Activated CD8-positive, alpha-beta memory T cell treated with anti-CD3 and anti-CD28 coated beads for 4 hours (primary cell): ENCODE measurements at regions not wholly inside any gene's neighbourhood (a gene's known extent, or its start where the extent isn't known, plus 50 kb on each side); places are given as distances from the start of the nearest gene placed in this dataset.
A peak's percentile ranks its signal among the peaks of the same experiment; 100 is the strongest.

Source experiments
- DNase-seq, 2 donors: peaks; one replicate each; pipeline ENCODE4 v3.0.0-alpha.2; 2020; ENCODE audit warnings: low read depth in 2 of 2

DNA sequence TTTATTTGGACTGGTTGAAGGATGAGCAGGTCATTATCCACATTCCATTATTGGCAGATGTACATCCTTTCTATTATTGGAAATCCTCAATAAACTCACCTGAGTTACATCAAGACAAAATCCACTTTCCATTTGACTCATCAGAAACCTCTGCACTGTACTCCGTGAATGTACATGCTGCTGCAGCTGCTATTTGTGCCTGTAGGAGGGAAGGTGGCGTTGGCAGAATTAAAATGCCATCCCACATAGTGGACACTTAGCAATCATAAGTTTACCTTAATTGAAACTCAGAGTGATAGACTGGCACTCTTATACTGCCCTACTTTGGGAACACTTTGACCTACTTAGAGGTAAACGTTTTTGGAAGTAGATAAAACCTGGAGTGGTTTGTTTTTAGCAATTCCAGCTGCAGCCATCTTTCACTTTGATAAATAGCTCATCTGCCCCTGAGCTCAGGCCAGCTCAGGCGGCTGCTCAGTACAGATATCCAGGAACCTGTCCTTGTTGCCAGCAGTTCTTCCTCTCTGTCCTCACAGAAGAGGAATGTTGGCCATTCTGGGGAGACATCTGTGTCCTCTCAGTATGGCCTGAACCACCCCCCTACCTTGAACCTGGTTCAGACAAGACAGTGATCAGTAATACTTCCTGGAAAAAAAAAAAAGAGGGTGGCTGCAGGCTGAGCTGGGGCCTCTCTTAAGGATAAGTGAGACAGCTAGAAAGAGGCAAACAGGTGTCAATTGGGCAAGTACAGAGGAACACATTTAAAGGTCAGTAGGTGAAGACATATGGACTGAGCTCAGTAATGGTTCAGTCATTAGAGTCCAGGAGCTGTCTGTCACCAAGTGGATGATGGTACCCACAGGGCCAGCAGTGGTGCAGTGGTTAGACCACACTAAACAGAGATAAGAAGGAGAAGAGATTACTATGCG is 153.4 kb upstream of the UMPS start:
- DNase-seq = no peak

- no peak for DNase-seq
Measured at GRCh38 chr3:124577494-124578167, 152.6 kb upstream of the UMPS start.

GRCh38 chr3:124579641-124580040 is 150.6 kb upstream of the UMPS start:
- DNase-seq = no peak

DNA sequence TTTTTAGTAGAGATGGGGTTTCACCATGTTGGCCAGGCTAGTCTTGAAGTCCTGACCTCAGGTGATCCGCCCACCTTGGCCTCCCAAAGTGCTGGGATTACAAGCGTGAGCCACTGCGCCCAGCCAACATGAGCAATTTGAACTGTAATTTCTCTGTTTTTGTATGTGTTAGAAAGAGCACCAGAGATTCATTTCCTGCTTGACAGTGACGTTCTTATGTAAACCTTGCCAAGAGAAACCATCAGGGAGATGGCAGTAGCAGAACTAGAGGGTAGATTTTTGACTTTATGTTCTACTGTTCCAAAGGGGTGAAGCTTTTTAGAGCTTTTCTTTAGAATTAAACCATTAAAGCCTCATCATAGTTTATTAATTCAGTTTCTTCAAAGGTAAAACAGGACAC is 148.1 kb upstream of the UMPS start:
- no peak for DNase-seq

GRCh38 chr3:124582621-124583395 is 147.4 kb upstream of the UMPS start:
- DNase-seq = no peak

GRCh38 chr3:124584245-124584551 is 146.1 kb upstream of the UMPS start:
- DNase-seq = no peak

DNA sequence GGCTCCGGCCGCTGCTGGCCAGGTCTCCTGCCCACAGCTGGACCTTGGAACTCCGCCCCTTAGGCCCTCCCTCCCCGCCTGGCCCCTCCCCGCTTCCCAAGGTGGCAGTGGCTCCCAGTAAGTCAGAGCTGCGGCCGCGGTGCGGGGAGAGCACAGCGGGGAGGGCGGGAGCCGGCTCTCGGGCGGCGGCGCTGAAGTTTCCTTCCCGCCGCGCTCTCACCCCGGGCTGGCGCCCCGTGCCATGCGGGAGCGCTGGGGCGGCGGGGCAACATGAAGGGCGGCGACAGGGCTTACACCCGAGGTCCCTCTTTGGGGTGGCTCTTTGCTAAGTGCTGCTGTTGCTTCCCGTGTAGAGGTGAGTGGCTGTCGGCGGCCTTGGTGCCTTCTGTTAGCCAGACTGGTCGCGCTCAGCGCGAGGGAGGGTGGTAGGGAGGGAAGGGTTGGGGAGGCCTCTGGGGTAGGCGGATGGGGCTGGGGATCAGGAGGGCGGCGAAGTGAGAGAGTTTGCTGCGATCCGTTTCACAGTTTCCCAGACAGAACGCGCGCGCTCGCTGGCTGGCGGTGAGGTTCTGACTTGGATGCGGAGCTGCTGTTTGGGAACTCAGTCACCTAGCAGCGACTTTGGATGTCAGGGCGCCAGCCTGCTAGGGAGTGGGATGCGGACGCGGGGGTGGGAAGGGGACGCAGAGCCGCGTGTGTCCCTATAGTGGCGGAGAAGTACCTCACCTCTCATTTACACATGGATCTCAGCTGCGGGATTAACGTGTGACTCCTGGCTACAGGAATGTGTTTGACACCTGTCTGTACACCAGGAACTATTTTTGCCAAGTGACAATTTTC is 145.5 kb upstream of the UMPS start:
- DNase-seq = peak in 1 of 2 donors; percentile 18

DNA sequence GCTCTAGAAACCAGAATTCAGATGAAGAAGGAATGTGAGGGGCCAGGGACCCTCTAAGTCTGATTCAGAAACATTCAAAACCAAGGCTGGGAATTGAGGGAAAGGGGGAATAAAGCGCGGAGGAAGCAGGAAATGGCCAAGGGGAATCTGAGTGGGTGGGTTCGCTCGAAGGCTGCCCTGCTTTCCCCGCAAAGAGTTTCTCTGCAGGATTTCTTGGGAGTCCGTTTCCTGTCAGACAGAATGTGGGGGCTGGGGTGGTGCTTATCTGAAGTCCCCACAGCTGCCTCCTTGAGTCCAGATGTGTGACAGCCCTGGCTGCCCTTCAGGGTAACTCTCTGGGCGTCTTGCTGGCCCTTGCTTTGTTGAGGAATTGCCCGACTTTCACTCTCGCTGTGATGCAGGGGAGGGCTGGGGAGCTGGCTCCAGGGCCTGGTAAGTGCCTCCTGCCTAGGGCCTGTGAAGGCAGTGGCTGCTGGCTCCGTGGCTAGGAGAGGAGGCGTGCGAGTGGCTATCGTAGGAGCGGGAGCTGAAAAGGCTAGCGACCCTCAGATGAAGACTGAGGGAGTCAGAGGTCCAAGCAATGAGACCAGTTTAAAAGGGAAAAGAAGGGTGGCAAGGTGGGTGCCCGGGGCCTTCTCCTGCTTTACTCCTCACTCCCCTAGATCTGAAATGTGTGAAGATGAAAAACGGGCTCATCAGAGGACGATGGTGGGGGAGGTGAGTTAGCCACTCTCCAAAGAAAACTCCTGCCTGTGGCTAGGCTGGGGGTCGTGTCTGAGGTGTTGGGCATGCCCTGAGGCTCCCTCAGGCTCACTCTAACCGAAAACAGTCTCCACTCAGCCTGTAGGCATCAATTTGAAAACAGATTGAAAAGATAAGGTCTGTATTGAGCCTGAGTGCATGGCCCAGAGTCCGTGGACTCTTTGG is 143.9 kb upstream of the UMPS start:
- DNase-seq = no peak

DNA sequence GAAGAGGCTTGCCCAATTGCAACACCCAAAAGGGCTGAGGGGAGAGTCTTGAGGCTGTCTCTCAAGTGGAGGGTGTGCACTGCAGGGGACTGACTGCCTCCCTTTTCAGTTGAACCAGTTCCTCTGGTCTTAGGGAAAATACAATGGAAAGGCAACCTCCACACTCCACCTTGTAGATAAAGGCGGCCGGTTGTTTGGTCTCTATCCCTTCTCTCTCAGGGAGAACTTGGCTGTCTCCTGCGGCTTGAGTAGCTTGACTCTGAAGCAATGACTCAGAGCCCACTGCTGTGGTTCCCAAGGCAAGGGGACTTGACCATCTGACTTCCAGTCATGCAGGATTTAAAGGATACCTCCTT is 143.2 kb upstream of the UMPS start:
- no peak for DNase-seq

GRCh38 chr3:124588036-124588435 is 142.2 kb upstream of the UMPS start:
- DNase-seq = no peak

DNA sequence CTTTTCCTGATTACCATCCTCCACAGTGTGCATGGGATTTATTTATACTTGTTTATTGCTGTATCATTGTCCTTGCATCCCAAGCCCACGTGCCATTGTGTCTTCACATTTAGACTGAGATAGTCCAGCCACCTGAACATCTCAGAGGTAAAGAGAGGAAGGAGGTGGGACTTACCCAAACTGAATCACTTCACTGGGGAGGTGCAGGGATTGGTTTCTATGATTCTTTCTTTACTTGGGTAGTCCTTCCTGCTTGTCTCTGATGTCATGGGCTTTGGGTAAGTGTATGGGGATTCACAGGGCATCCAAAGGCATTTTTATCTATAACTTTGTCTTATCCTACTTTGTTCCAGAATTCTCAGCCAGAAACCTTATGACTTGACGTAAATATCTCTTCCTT is 141.5 kb upstream of the UMPS start:
- no peak for DNase-seq

- DNase-seq = no peak
Measured at GRCh38 chr3:124591699-124592098, 138.6 kb upstream of the UMPS start.

GRCh38 chr3:124592658-124593441 is 137.4 kb upstream of the UMPS start:
- DNase-seq = no peak

GRCh38 chr3:124593442-124593829 is 136.8 kb upstream of the UMPS start:
- no peak for DNase-seq

- no peak for DNase-seq
Measured at GRCh38 chr3:124594581-124594980, 135.7 kb upstream of the UMPS start.

DNA sequence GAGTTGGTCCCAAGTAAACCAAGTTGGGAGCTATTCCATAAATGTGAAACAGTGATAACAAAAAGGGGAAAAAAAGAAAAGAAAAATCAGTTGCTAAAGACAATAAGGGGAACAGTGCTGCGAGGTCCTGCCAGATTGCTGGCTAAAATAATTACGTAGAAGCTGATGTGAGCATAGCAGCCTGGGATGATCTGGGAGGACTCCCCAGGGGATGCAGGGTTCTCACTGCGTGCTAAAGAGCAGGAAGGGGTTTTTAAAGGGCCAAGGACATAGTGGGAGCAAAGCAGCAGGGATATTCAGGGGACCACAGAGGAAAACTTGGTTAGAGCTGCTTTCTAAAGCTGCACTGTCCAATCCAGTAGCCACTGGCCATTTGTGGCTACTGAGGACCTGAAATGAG is 133.0 kb upstream of the UMPS start:
- no peak for DNase-seq

DNA sequence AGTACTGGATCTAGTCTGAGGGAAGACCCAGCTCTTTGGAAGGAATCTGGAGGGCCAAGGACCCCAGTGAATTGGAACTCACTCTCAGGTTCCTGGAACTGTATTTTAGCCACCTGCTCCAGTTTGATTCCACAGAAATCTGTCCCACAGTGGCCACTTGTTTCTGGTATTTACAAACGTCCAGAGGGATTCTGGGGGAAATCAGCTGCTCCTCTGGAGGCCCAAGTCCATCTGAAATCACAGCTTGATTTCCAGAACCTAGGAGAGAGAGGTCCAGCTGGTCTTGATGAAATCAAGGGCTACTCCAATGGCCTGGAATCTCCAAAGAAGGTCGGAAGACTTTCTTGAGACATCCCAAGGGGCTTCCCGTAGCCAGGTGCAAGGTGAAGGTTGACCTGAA is 132.3 kb upstream of the UMPS start:
- DNase-seq = no peak

DNA sequence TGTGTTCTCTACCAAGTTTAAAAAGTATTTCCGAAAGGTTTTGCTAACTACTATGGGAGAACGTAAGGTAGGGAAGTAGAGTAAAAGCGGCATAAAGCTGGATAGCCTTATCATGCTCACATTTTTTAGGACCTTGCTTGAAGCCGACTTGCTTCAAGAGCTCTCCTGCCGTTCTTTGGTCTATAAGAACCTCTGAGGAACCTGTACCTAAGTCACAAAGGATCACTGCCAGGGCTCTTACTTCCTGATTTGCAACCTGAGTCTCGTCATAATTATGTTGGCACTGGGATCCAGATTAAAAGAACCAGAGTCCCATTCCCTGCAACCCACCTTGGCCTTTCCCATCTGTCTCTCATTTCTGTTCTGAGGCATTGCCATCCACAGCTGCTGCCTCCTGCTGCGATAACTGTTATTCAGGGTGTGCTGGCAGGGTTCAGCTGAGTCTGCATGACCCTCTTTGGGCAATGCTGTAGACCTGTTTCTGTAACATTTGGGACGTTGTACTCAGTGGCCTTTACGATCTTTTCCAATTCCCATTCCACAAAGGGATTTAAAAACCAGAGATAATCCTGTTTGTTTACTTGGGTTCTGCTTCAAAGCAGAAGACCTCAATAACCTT is 131.0 kb upstream of the UMPS start:
- DNase-seq = no peak
